ENCODE measurements at regions not wholly inside any gene's neighbourhood (a gene's known extent, or its start where the extent isn't known, plus 50 kb on each side); places are given as distances from the start of the nearest gene placed in this dataset.

GRCh38 chr2:209253544-209253943, 170.3 kb upstream of the MAP2 start:
- H3K9me3 ChIP-seq (ENCODE audit: control insufficient read depth, low read depth, low read length): no peaks in the 10 kb centered on the region
- no peaks in the 10 kb centered on the region for H4K20me1 ChIP-seq (ENCODE audit: control insufficient read depth, extremely low read depth, insufficient read depth, low read length)
- H3K9me1 ChIP-seq (ENCODE audit: control insufficient read depth, extremely low read depth, insufficient read depth, low read length): no peaks in the 10 kb centered on the region
- no peaks in the 10 kb centered on the region for H3K79me2 ChIP-seq (ENCODE audit: control insufficient read depth, insufficient read depth, low read length)
- no peak overlapping the region for H2AFZ ChIP-seq (ENCODE audit: control insufficient read depth, low read length)
- no peaks in the 10 kb centered on the region for H3K36me3 ChIP-seq (ENCODE audit: control insufficient read depth in 2 of 2, extremely low read depth in 1 of 2, insufficient read depth in 2 of 2, low read length in 2 of 2)
- dilution Hi-C loops (cut with MboI; ENCODE audit: extremely low pct_ligation_motif_present, low sequenced_read_pairs): no loop called here
- no peak overlapping the region for H3K4me2 ChIP-seq (ENCODE audit: control insufficient read depth, extremely low read depth, insufficient read depth, low read depth, low read length)
- TF ChIP-seq CTCF (optimal IDR thresholded peaks at IDR 0.05 in 1 of 3, IDR thresholded peaks at IDR 0.05 in 1 of 3, conservative IDR thresholded peaks at IDR 0.05 in 1 of 3; ENCODE audit: extremely low read depth in 1 of 3, insufficient read depth in 2 of 3, low read length in 3 of 3) (no peak), EZH2 (IDR thresholded peaks at IDR 0.05; ENCODE audit: low read length) (no peak)
- no peak overlapping the region for H3K4me3 ChIP-seq (ENCODE audit: control insufficient read depth in 2 of 3, extremely low read depth in 1 of 3, insufficient read depth in 2 of 3, low read depth in 1 of 3, low read length in 3 of 3)
- no peak overlapping the region for H3K9ac ChIP-seq (ENCODE audit: control insufficient read depth, extremely low read depth, insufficient read depth, low read length)
- H3K4me1 ChIP-seq (ENCODE audit: control insufficient read depth, extremely low read depth, insufficient read depth, low read length): no peaks in the 10 kb centered on the region
- no peaks in the 10 kb centered on the region for H3K27me3 ChIP-seq (ENCODE audit: control insufficient read depth, extremely low read depth, insufficient read depth, low read length)
- FAIRE-seq: no peak
- H3K27ac ChIP-seq (ENCODE audit: control insufficient read depth, insufficient read depth, low read length): no peak overlapping the region
- no peak for DNase-seq (ENCODE audit: low read depth, low spot score)

GRCh38 chr2:209259767-209260166, 164.1 kb upstream of the MAP2 start:
- no peak overlapping the region for H3K27ac ChIP-seq (ENCODE audit: control insufficient read depth, insufficient read depth, low read length)
- DNase-seq (ENCODE audit: low read depth, low spot score): no peak
- no peaks in the 10 kb centered on the region for H4K20me1 ChIP-seq (ENCODE audit: control insufficient read depth, extremely low read depth, insufficient read depth, low read length)
- dilution Hi-C loops (cut with MboI; ENCODE audit: extremely low pct_ligation_motif_present, low sequenced_read_pairs): no loop called here
- H3K9ac ChIP-seq (ENCODE audit: control insufficient read depth, extremely low read depth, insufficient read depth, low read length): no peak overlapping the region
- no peaks in the 10 kb centered on the region for H3K36me3 ChIP-seq (ENCODE audit: control insufficient read depth in 2 of 2, extremely low read depth in 1 of 2, insufficient read depth in 2 of 2, low read length in 2 of 2)
- H3K4me1 ChIP-seq (ENCODE audit: control insufficient read depth, extremely low read depth, insufficient read depth, low read length): no peaks in the 10 kb centered on the region
- H3K4me3 ChIP-seq (ENCODE audit: control insufficient read depth in 2 of 3, extremely low read depth in 1 of 3, insufficient read depth in 2 of 3, low read depth in 1 of 3, low read length in 3 of 3): no peak overlapping the region
- H3K79me2 ChIP-seq (ENCODE audit: control insufficient read depth, insufficient read depth, low read length): no peaks in the 10 kb centered on the region
- H3K27me3 ChIP-seq (ENCODE audit: control insufficient read depth, extremely low read depth, insufficient read depth, low read length): no peaks in the 10 kb centered on the region
- H3K4me2 ChIP-seq (ENCODE audit: control insufficient read depth, extremely low read depth, insufficient read depth, low read depth, low read length): no peak overlapping the region
- no peak overlapping the region for H2AFZ ChIP-seq (ENCODE audit: control insufficient read depth, low read length)
- TF ChIP-seq EZH2 (IDR thresholded peaks at IDR 0.05; ENCODE audit: low read length) (no peak), CTCF (optimal IDR thresholded peaks at IDR 0.05 in 1 of 3, IDR thresholded peaks at IDR 0.05 in 1 of 3, conservative IDR thresholded peaks at IDR 0.05 in 1 of 3; ENCODE audit: extremely low read depth in 1 of 3, insufficient read depth in 2 of 3, low read length in 3 of 3) (no peak)
- no peaks in the 10 kb centered on the region for H3K9me3 ChIP-seq (ENCODE audit: control insufficient read depth, low read depth, low read length)
- H3K9me1 ChIP-seq (ENCODE audit: control insufficient read depth, extremely low read depth, insufficient read depth, low read length): no peaks in the 10 kb centered on the region
- FAIRE-seq: no peak

Data from keratinocyte (primary cell).